Right kidney (tissue), 1 donor: ENCODE measurements at regions not wholly inside any gene's neighbourhood (a gene's known extent, or its start where the extent isn't known, plus 50 kb on each side); places are given as distances from the start of the nearest gene placed in this dataset.
"Not testable (repeated sequence)": the region's sequence is repeated elsewhere in the genome, so short reads cannot be mapped to it uniquely, and the experiment has no call there.

Experiments used
- DNase-seq: peaks from one replicate; pipeline ENCODE4 v3.0.0-alpha.2; 2016

DNA sequence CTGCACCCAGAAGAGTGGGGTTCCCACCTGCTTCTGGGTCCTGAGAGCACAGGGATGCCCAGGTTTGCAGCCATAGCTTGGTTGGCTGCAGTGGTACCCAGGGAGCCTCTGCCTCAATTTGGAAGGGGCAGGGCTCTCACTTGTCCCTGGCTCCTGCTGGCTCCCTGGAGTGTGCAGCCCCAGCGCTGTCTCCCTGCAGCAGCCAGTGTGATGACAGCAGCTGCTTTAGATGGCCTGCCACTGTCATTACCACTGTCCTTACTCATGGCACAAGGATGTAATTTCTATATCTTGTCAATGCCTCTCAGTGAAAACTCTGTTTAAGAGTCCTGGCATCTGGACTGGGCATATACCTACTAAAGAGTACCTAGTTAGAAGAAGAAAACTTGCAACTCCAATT lies 250.9 kb downstream of the KIF20B start:
- no peak for DNase-seq

DNA sequence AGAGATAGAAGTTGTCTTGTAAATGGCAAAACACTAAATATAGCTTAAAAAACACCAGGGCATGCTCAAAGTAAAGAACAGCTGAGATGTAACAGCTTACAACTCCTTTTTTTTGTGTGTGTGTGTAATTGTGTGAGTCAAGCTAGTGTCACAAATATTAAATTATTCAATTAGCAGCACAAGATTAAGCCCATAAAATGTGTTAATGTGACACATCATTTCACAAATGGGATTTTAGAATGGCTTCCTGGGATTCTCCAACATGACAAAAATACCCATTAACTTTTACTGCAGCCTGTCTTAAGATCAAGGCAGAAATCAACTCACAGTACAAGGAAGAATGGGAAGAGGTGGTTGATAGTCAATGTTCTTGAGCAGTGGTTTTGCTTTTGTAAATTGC lies 251.4 kb downstream of the KIF20B start:
- DNase-seq: no peak

DNA sequence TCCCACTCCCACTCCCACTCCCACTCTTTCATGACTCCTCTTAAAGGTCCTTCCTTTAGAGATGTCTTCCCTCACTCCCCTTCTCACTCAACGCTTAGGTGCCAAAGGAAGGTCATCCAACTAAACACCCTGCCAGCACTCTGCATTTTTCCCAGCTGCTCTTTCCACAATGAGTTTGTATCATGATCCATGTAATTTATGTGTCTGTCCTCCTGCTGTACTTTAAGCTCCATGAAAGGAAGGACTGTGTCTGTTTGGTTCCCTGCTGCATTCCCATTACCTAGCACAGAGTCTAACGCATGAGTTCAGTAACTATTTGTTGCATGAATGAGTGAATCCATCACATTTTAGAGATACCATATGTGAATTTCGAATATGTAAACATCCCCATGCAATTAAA lies 252.7 kb downstream of the KIF20B start:
- DNase-seq: no peak

DNA sequence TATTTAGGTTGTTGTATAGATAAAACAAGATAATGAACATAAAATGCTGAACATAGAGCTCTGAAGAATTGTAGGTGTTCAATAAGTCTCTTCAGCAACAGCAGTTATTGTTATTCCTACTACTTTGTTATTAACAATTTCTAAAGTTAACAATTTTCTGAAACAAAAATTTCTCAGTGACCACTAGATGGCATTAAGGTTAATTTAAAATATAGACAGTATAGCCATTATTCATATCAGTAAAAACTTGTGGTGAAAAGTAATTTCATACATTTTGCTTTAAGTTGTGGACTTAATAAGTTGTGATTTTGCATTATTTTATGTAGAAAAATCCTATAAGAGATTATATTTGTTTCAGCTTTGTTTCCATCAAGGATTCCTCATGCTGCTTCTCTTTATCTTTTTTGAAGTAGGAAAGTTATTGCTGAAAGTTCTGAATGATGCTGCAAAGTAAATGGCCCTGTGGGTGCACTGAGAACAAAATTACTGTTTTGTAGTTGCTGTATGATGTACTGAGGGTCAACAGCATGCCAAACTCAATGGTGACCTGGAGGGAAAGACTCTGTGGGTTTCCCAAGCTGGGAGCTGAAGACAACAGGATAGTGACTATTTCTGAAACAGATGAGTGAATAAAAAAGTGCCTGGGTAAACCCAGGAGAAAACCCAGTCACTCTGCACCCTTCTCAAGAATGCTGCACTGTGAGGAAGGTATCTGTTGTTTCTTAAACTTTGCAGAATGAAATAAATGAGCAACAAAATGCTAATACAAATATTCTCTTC lies 253.6 kb downstream of the KIF20B start:
- DNase-seq: no peak

DNA sequence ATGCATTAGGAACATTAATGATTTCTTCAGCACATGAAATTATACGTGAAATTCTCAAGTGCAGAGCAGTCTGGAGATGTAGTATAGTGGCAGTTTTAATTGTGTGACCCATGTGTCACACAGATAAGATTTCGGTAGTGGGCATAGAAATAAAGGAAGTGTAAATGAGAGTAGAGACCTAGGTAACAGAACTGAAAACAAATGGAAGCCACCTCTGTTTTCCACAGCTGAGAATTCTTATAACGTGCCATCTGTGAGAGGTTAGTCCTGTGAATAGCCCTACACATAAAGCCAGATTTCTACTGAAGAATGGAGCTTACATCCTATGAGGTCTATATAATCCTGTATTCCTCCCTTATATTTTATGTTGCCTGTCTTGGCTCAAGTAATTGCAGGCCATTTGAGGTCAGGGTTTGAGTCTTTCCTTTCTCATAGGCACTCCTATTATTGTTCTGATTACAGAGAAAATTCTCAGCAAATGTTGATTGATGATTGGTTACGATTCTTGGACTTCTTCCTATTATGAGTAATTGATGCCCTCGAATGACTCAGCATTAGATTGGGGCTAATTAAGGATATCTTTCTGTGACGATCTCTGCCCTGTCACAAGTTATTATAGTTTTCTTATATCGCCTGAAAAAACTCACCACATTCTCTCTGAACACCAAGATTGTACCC lies 258.2 kb downstream of the KIF20B start:
- DNase-seq: no peak

DNA sequence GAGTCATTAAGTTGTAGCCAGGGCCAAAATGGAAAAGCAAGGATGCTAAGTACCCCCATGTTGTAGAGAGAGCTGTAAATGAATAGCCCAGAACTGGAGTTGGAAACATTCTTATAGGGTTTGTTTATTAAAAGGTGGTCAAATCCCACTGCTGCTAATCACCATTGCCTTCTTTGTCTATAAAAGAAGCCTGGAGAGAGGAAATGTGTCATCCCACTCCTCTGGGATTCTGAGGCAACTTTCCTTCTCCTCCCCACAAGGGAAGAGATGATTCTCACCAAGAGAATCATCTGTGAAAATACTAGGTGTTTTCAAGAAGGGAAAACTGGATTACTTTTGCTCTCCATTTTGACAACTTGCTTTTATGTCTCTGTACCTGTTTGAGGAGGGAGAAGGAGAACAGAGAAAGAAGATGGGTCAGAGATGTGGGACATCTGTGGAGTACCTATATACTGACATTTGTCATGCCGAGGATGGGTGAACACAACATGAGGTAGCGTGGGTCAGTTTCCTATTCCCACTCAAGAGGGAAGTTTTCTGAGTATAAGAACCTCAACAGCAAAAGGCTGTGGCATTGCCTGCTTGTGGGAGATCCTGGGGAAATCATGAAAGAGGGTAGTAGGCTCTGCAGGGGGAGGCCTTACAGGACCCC lies 262.2 kb downstream of the KIF20B start:
- no peak for DNase-seq

DNA sequence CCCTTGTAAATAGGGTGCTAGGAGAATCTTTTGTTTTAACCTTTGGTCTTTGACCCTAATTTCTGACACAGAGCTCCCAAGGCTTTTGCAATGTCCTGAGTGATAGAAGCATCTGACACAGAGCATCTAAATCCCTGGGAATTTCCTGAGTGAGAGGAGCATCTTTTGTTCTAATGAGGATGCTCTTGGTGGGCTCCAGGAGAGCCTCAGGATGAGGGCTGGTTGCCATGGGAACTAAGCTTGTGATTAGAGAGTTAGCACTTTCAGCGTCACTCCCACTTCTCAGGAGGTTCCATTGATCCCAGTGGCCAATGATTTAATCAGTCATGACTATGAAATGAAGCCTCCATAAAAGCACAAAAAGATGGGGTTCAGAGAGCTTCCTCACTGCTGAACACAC lies 264.8 kb downstream of the KIF20B start:
- no peak for DNase-seq

DNA sequence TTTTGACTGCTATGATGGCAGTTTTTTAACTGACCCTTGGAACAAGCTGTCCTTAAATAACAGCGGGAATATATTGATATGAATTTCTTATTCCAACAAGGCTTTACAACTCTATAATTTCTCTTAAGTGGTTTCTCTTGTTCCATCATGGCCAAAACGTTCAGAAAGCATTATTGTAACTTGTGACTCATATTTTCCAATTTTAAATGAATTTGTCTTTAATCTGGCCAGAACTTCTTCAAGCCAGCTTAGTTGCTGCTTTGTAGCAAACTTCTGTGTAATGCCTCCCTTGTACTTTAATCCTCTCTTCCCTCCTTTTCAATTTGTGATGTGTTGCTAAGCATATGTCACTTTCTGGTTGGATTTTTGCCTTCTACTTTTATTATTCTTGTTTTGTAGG lies 271.9 kb downstream of the KIF20B start:
- DNase-seq: no peak

DNA sequence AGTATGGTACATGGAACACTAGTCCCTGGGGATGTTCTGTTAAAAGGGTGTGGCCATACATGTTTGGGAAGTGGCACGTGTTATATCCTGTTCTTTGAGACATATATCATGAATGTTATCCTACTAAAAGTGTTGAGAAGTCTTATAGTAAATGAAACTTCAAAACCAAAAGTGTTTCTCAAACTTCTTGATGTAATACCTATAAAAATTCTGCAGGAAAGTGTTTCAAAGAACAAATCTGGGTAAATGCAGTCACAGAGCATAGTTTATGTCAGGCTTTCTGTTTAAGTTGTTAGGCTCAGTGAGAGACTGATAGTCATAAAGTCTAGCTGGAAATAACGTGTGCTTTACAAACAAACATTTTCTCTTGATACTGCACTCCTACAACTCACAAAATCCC lies 273.7 kb downstream of the KIF20B start:
- no peak for DNase-seq

DNA sequence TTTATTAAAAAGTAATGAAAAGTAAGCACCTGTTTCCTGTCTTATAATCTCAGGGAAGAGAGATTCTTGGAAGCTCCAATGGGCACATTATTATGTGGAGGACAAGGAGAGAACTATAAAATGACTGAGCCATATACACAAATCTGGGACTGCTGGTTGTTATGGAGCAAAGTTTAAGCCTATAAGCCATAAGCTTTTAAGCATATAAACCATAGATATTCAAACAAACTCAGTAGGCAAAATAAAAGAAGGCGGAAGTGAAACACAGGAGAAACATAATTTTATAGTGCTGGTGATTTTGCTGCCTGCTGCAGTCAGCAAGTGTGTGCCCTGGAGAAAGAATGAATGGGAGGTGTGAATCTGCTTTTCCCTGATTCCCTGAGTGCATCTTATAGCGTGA lies 274.4 kb downstream of the KIF20B start:
- no peak for DNase-seq

DNA sequence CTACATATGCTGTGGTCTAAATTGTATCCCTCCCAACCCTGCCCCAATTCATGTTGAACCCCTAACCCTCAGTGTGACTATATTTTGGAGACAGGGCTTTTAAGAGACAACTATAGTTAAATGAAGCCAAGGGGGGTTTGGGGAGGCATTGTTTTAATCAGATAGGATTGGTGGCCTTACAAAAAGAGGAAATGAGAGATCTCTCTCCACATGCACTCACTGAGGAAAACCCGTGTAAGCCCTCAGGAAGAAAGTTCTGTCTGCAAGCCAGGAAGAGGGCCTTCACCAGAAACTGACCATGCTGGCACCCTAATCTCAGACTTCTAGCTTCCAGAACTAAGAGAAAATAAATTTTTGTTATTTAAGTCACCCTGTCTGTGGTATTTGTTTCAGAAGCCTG lies 276.7 kb downstream of the KIF20B start:
- DNase-seq: no peak

DNA sequence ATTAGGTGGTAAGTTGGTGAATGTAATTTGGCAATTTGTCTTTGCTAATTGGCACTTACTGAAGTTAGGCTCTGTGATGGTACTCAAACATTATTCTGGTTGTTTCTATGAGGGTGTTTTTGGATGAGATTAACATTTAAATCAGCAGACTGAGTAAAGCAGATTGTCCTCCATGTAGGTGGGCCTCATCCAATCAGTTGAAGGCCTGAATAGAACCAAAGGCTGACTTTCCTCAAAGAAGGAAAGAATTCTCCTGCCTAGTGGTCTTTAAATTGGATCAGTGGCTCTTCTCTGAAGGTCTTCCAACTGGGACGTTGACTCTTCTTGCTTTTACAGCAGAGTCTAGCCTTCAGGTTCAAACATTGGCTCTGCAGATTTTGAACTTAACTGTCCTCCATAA lies 278.3 kb downstream of the KIF20B start:
- DNase-seq: no peak

DNA sequence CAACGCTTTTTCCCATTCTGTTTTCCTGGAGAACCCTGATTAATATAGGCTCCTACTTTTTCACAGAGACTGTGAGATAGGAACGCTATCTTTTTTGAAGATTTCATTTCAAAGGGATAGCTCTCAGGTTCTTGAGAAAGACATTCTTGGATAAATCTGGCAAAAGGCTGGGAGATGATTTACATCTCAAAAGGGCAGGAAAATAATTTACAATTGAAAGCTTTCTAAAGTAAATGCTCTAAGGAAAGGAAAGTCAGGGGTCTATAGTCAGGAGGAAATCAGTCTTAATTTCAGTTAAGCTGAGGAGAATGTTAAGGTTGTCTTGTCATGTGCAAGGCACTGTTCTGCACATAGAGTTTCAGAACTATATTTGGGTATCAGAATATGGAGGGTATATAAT lies 278.8 kb downstream of the KIF20B start:
- no peak for DNase-seq

DNA sequence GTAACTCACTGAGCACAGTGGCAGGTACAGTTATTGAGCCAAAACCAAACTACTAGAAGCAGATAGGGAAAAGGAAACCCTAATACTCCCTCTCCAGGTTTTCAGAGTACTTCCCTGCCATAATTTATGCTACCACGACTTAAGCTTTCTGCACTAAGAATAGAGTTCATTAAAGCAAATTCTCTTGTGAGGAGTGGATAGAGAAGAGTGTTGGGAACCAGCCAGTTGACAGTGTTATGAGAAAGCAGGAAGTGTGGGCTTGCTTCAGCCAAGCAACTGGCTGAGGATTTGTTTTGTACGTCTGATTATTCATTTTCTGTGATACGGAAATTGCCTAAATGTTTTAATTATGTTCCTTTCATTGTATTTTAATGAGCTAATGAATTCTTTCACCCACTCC lies 280.5 kb downstream of the KIF20B start:
- no peak for DNase-seq

DNA sequence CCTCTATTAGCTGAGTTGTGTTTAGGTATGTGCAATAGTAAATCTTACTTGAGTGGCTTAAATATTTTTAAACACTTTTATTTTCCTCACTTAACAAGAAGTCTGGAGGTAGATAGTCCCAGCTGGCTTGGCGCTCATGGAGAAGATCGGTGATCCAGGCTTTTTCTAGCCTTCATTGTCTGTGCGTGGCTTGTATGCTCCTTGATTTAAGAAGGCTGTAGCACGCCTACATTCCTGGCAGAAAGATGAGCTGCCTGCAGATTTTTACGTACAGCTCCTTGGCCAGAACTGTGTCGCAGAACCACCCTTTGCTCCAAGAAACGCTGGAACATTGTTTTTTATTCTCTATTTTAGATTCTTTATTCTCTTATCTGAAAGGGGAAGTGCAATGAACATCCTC lies 284.1 kb downstream of the KIF20B start:
- DNase-seq: no peak

DNA sequence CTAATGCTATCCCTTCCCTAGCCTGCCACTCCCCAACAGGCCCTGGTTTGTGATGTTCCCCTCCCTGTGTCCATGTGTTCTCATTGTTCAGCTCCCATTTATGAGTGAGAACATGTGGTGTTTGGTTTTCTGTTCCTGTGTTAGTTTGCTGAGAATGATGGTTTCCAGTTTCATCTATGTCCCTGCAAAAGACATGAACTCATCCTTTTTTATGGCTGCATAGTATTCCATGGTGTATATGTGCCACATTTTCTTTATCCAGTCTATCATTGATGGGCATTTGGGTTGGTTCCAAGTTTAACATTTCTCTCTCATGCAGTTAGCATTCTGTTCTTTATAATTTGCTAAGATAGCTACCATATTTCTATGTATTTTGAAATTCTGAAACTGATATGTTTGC lies 287.0 kb downstream of the KIF20B start:
- not testable (repeated sequence) for DNase-seq

DNA sequence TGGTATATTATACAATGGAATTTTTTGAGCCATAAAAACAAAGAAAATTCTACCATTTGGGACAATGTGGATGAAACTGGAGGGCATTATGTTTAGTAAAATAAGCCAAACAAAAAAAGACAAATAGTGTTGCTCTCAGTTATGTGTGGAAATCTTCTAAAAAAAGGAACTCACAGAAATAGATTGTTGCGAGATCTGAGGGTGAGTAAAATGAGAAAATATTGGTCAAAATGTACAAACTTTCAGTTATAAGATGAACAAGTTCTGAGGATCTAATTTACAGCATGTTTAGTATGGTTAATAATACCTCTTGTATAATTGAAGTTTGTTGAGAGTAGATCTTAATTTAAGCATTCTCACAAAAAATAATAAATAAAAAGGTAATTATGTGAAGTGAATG lies 291.2 kb downstream of the KIF20B start:
- no peak for DNase-seq

DNA sequence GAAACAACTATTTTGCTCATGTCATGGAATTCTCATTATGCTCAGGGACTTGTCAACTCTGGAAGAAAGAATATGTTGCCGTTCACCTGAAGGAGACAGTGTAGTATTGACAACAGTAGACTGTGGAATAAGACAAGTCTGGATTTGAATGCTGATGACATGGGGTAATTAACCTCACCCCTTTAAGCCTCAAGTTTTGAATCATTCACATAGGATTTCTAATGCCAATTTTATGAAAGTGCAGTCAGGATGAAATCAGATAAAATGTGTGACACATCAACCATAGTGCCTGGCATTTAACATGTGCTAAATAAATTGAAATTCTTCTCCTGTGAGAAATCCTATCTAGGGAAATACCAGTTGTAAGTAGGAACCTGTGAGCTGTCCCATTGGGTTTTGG lies 305.8 kb downstream of the KIF20B start:
- no peak for DNase-seq

DNA sequence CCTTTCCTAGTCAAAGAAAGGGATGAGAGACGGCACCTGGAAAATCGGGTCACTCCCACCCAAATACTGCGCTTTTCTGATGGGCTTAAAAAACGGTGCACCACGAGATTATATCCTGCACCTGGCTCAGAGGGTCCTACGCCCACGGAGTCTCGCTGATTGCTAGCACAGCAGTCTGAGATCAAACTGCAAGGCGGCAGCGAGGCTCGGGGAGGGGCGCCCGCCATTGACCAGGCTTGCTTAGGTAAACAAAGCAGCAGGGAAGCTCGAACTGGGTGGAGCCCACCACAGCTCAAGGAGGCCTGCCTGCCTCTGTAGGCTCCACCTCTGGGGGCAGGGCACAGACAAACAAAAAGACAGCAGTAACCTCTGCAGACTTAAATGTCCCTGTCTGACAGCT lies 309.9 kb downstream of the KIF20B start:
- not testable (repeated sequence) for DNase-seq

DNA sequence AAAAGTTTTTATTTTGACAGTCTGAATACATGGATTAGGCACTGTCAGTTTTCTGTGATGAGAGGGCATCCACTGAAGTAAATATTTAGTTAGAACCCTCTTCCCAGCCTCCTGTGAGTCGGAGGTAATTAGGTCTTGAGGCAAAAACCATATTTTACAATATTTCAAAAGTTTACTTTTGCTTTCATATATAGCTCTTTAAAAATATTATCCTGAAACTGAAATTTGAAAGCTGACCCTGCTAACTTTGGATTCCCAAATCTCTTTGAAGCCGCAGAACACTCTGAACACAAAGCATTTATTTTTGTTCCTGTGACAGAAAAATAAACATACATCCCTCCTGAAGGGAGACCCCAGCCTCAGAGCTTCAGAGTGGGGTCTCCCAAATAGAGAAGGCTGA lies 317.4 kb downstream of the KIF20B start:
- DNase-seq: no peak

DNA sequence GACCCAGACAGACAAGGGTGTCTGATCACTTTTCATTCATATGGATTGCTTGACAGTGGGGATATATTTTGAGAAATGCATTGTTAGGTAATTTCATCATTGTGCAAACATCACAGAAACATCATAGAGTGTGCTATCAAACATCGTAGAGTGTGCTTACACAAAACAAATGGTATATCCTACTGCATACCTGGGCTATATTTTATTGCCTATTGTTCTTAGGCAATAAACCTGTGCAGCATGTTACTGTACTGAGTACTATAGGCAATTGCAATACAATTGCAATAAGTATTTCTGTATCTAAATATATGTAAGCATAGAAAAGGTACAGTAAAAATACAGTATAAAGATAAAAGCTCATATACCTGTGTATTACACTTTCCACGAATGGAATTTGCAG lies 319.1 kb downstream of the KIF20B start:
- no peak for DNase-seq

DNA sequence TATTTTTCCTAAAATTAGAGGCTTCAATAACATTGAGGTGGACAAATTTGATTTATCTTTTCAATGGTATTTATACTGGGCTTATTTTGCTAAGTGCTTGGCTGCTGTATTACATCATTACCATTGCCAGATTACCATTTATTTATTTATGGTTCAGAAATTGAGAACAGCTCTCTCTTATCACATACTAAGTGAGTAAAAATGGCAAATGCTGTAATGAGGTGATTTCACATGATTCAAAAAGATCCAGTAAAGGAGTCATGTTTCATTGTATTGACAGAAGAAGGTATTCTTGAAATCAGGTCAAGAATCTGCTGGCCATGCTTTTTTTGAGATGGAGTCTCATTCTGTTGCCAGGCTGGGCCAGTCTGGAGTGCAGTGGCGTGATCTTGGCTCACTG lies 322.6 kb downstream of the KIF20B start:
- no peak for DNase-seq

DNA sequence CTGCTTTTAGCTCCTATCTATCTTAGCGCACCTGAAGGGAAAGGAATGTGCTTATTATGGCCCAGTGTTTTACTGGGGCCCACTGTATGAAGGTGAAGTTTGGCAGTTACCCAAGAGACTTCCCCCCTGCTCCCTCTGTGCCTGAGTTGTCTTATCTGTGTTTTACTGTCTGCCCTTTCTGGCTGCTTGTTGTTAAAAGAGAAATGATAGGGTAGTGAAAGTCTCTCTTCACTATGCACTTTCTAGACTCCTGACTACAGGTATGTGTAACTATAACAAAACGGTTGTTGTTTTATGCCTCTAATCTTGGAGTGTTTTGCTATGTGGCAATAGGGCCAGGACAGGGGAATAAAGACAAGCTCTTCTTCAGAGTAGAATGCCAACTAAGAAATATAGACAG lies 326.9 kb downstream of the KIF20B start:
- no peak for DNase-seq

DNA sequence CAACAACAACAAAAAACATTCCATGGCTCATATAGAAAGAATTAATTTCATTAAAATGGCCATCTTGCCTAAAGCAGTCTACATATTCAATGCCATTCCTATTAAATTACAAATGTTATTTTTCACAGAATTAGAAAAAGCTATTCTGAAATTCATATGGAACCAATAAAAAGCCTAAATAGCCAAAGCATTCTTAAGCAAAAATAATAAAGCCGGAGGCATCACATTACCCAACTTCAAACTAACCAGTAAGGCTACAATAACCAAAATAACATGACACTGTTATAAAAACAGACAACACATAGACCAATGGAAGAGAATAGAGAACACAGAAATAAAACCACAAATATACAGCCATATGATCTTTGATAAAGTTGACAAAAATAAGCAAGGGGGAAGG lies 330.4 kb downstream of the KIF20B start:
- no peak for DNase-seq
